Liver (tissue), 3 donors: ENCODE measurements at regions not wholly inside any gene's neighbourhood (a gene's known extent, or its start where the extent isn't known, plus 50 kb on each side); places are given as distances from the start of the nearest gene placed in this dataset.

ENCODE experiments used
- ATF3 ChIP-seq: IDR thresholded peaks from 2 replicates; pipeline ENCODE4 v1.6.1; 2016; ENCODE audit warnings: antibody characterized with exemption
- CTCF ChIP-seq: fragments of 150-350 bp; IDR thresholded peaks from 2 replicates; pipeline ENCODE4 v1.5.1; 2017; ENCODE audit warnings: improper control_type of control experiment, low read depth, low read length; ENCODE audit not compliant: missing input control
- EGR1 ChIP-seq, 2 donors: IDR thresholded peaks; 2 replicates each; pipeline ENCODE4 v1.6.1; 2016 to 2018; ENCODE audit warnings: antibody characterized with exemption in 2 of 2, low read depth in 2 of 2
- FOXA1 ChIP-seq: IDR thresholded peaks from 2 replicates; pipeline ENCODE4 v1.6.1; 2016; ENCODE audit warnings: antibody characterized with exemption
- GABPA ChIP-seq, 2 donors: IDR thresholded peaks in 1 of 2; conservative IDR thresholded peaks in 1 of 2; 2 replicates each; pipeline ENCODE4 v1.6.1; 2016; ENCODE audit warnings: antibody characterized with exemption in 2 of 2, mild to moderate bottlenecking in 1 of 2, moderate library complexity in 1 of 2
- JUND ChIP-seq, 2 donors: IDR thresholded peaks; 2 replicates each; pipeline ENCODE4 v1.6.1; 2016; ENCODE audit warnings: antibody characterized with exemption in 2 of 2
- MAX ChIP-seq: IDR thresholded peaks from 2 replicates; pipeline ENCODE4 v1.6.1; 2016; ENCODE audit warnings: antibody characterized with exemption
- REST ChIP-seq: IDR thresholded peaks from 2 replicates; pipeline ENCODE4 v1.6.1; 2016; ENCODE audit warnings: antibody characterized with exemption, mild to moderate bottlenecking
- RXRA ChIP-seq, 2 donors: IDR thresholded peaks; 2 replicates each; pipeline ENCODE4 v1.6.1; 2017 to 2018; ENCODE audit warnings: antibody characterized with exemption in 2 of 2, mild to moderate bottlenecking in 1 of 2
- SP1 ChIP-seq: IDR thresholded peaks from 2 replicates; pipeline ENCODE4 v1.6.1; 2018; ENCODE audit warnings: antibody characterized with exemption, mild to moderate bottlenecking
- TAF1 ChIP-seq: conservative IDR thresholded peaks from 2 replicates; pipeline ENCODE4 v1.6.1; 2016; ENCODE audit warnings: antibody characterized with exemption, mild to moderate bottlenecking
- YY1 ChIP-seq: IDR thresholded peaks from 2 replicates; pipeline ENCODE4 v1.6.1; 2016; ENCODE audit warnings: antibody characterized with exemption, mild to moderate bottlenecking
- donor health status: healthy.
- donor health status: healthy.

- TF ChIP-seq CTCF = no peak
- TF ChIP-seq SP1 = no peak
- TF ChIP-seq FOXA1 = no peak
- no peak for TF ChIP-seq MAX
- TF ChIP-seq TAF1 = no peak
- TF ChIP-seq JUND (IDR thresholded peaks at IDR 0.05) = no peak
- no peak for TF ChIP-seq EGR1 (IDR thresholded peaks at IDR 0.05; ENCODE audit: low read depth in 2 of 2)
- TF ChIP-seq YY1 = no peak
- TF ChIP-seq GABPA (IDR thresholded peaks at IDR 0.05 in 1 of 2, conservative IDR thresholded peaks at IDR 0.05 in 1 of 2) = no peak
- TF ChIP-seq REST = no peak
- TF ChIP-seq RXRA (IDR thresholded peaks at IDR 0.05) = no peak
- TF ChIP-seq ATF3 = no peak
These were observed 51.4 kb upstream of the KANK4 start for GRCh38 chr1:62370594-62370993.
